NCI-H1930 (cell line): ENCODE measurements at regions not wholly inside any gene's neighbourhood (a gene's known extent, or its start where the extent isn't known, plus 50 kb on each side); places are given as distances from the start of the nearest gene placed in this dataset.

Source experiments
- DNase-seq, 2 experiments: peaks; one replicate each; lab custom pipeline; 2025; lab: John Stamatoyannopoulos, UW

DNA sequence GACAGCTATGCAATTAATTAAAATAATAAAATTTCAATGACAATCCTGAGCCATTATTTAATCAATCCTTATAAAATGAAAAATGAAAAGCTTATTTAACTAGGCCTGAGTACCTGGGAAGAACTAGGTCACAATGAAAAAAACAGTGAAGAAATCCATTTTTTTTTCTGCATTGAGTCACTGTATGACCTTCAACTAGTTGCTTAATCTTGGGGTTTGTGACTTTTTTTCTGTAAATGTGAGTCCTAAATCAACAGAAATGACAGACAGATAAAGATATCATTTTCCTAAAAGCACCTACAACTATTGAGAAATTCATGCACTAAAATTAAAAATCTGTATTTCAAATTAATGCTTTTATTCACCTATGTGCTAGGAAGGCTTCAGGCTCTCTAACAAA is 96.8 kb downstream of the TMEM26 start:
- no peak for DNase-seq

DNA sequence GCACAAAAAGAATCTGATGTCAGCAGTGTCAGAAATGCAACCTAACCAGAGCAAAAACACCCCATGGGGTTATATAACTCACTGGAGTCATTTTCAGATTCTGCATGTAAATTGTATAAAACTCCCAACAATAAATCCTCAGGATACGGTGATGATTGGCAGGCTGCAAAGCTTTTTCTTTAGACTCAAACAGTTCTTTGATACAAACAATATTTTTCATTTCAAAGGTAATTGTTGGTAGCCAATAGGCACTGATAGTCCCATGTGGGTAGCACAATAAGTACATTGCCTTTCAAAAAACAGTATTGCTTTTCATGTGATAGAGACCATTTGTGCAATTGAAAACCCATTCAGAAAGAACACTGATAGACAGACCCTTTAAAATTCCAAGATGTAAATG is 98.0 kb downstream of the TMEM26 start:
- no peak for DNase-seq

DNA sequence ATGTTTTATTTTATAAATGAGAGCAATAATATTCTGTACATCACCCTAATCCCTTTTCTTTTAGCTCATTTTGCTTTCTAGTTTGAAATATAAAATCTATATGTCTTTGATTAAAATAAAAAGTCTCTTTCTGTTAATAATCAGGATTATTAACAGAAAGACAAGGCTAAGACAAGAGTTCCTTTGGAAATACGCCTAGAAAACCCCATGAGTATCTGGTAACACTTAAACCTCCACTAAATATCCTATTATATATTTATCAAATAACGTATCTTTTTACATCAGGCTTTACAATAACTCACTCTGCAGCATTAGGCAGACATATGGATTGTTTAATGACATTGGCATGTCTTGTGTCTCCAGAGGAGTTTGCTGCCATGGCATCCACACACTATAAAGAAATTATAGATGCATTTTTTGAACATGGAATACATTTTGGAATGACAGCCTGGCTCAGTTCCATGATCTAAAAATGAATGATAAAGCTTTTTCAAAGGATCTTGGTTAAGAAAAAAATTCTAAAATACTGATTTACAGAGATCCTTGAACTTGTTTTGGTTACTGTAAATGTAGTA is 98.7 kb downstream of the TMEM26 start:
- no peak for DNase-seq

DNA sequence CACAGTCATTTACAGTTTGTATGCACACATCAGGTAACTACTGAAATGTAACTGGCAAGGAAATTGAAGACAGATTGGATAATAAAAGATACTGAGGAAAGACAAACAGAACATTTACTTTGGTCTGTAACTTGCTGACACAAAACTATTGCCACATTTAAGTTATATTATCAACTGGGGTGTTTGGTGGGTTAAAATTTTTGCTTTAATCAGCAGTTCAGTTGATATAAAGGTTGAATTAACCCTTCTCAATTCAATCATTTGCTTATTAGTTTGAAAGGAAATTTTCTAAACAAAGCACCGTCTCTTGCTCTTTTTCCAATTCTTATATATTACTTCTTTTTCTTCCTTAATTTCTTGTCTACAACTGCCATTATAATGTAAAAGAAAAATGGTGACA is 102.4 kb downstream of the TMEM26 start:
- no peak for DNase-seq

DNA sequence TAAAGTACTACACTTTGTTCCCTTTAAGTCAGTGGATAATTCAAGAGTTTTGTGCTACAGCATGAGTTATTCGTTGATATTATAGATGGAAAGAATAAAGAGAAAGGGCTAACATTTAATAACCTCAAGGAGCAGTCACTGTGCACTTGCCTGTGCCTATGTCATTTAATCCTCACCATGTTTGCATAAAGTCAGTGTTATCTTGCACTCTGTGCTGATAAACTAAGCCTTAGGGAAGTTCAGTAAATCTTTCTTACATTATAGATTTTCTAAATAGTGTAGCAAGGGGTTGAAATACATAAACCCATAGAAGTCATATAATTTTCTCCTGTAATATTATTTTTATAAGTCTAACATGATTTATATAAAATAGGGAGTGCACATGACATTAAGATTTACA is 103.1 kb downstream of the TMEM26 start:
- DNase-seq = no peak

DNA sequence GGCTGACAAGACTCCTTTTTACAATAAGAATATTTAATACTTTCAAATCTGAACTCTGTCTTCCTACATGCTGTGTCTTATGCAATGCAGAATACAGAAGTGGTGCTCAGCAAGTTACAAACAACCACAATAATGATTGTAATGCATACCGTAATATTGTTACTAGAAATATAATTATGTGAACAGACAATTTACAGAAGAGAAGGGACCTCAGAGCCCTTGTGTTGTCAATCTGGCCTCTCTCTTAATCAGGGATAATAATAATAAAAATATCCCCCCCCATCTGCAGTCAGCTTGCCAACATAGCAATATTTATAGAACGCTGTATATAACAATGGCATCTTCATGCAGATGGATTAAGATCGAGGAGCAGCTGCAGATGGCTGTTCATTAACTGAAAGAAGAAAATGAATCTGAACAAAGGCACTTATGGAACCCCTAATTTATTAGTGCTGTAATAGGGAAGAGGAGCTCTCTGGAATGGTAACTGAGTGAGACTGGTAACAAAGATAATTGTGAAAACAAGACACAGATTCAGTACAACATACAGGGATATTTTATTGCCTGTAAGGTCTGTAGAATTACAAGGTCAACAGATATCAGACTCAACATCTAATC is 106.3 kb downstream of the TMEM26 start:
- no peak for DNase-seq

DNA sequence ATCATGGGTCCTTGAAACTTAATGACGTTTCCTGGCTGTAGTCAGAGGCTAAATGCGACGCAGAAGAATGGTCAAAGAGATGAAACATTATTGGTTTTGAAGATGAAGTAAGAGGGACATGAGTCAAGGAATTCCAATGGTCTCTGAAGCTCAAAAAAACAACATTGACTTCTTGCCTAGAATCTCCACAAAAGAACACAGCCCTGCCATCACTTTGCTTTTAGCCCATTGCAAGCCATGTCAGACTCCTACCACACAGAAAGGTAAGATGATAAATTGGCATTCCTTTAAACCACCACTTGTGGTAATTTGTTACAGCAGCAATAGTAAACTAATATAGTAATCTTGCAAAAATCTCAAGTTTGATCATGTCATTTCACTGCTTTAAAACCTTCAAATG is 109.4 kb downstream of the TMEM26 start:
- DNase-seq = no peak

DNA sequence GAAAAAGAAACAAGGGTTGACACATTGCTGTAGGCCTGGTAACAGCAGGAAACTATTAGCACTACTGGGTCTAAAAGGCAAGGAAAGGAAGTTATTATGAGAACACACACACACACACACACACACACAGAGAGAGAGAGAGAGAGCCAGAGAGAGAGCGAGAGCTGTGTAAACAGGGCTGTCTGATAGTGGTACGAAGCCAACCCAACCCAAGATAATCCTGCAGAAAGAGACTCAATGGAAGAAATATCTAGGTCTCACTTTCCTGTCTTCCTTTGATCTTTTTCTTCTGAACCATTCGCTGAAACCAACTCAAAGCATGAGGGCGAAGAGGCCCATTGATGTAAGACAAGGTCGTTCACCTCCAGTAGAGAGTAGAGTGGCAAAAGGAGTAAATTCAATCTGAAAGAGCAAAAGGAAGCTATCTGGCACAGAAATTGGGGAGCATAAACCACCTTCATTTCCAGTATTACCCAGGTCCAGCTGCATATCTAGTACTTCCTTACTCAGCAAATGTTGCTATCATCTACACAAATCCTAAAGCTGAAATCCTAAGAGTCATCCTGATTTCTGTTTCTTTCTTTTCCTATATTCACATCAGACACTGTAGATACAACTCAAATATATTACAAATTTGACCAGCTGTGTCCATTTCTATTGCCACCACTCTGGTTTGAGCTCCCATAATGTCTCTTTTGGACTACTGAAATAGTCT is 110.2 kb downstream of the TMEM26 start:
- DNase-seq = no peak

DNA sequence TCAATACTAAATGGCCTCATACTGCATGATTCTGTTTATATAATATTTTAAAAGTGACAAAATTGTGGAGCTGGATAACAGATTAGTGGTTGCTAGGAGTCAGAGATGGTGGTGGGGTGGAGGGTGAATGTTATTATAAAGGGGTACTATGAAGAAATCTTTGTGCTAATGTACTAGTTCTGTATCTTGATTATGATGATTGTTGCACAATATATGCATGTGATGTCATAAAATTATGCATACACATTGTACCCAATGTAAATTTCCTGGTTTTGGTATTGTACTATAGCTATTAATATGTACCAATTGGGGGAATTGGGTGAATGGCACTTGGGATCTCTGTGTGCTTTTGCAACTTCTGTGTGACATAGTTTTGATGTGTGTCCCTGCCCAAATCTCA is 112.2 kb downstream of the TMEM26 start:
- no peak for DNase-seq

DNA sequence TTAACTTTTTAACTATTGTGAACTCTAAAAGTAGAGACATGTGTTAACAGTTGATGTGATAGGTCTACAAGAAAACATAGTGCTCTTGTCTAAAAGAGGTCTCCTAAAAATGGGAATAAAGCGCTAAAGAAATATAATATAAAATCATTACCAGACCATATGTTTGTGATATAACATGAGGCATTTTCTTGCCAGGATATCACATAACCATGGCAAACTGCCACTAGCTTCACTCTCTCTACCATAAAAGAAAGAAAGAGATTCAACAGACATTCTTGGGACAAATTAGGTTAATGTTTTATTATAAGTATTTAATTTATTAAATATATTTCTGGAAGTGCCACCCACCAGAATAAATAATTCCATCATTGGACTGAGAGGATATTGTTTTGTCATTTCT is 115.0 kb downstream of the TMEM26 start:
- no peak for DNase-seq

DNA sequence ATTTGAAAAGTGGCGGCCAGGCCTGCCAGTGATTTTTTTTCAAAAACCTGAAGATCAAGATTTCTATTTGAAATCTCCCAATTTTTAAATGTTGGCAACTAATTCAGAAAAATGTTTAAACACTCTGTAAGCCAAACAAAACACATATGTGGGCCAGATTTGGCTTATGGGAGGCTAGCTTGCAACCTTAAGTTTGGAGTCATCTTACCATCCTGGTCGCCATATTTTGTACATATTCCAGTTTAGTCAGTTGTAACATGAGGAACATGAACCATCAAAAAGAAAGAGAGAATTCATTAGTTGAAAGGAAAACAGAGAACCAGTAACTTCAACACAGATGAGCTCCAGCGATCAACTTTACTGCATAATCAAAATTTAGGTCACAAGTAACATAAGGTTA is 115.4 kb downstream of the TMEM26 start:
- DNase-seq = no peak

DNA sequence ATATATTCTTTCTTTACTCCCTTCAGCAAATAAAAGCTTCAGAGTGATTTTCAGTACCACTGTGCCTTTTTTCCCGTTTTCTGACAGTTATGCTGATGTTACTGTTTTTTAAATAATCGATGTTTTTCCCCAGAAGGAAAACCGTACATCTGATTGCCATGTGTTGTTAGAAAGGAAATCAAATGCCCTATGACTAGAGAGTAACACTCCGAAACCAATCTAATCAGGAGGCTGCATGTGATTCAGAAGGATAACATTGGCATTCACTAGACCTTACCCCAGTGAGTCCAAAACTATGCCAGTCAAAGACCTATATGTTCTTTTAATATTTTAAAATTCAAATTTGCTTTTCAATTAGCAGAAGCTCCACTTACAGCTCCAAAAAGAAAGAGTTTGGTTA is 116.3 kb downstream of the TMEM26 start:
- DNase-seq = no peak

DNA sequence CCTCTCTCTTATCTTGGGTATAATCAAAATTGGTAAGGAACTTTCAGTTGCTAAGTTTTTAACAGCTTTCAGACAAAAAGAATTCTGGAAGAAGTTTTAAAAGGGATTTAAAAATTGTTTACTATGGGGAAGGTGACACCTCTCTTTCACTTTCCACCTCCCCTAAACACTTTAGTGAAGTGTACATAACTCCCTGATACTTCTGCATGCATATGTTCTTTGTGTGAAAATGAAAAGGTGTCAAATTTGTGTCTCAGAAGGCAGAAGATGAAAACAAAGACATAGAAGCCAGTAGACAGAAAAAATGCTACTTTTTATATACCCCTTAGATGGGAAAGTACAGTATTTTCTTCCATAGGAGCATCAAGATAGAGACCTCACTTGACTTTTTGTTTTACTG is 117.8 kb downstream of the TMEM26 start:
- no peak for DNase-seq

DNA sequence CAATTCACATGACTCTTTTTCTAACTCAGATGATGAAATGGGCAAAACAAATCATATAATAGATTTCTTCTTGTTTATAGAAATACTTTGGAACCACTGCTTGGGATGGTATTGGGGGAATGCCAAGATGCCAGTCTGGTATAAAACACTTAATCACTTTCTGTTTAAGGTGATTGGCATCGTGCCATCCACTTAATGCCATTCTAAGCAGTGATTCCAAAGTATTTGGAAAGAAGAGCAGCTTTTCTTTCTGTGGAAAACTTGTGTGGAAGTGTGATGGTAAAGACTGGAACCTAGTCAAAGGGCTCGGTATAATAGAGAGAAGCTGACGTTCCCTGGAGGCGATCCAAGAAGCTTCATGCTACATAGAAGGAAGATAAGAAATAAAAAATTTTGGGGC is 120.6 kb downstream of the TMEM26 start:
- no peak for DNase-seq

DNA sequence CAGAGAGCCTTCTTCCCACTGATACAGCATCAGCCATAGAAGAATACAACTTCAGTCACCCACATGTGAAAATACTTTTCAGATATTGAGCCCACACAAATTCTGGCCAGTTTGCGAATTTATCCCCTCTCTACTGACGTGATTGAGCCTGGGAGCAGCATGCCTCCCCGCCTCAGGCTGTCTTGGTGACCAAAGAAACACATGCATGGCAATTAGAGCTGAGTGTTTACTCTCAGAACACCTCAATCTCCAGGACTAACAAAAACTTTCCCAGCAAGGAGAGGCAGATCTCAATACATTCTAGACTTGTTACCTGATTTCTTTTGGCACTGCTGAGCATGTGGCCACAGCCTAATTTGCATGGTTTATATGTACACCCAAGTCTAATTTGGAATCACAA is 122.5 kb downstream of the TMEM26 start:
- DNase-seq = no peak

DNA sequence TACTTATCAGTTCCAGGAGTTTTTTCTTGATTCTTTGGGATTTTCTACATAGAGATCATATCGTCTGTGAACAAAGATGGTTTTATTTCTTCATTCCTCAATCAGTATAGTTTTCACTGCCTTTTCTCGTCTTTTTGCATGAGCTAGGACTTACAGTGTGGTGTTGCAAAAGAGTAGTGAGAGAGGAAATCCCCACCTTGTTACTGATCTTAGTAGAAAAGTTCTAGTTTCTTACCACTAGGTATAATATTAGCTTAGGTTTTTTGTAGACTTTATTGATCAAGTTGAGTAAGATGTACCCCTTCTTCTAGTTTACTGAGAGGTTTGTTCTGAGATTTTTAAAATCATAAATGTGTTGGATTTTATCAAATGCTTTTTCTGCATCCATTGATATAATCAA is 123.3 kb downstream of the TMEM26 start:
- no peak for DNase-seq

DNA sequence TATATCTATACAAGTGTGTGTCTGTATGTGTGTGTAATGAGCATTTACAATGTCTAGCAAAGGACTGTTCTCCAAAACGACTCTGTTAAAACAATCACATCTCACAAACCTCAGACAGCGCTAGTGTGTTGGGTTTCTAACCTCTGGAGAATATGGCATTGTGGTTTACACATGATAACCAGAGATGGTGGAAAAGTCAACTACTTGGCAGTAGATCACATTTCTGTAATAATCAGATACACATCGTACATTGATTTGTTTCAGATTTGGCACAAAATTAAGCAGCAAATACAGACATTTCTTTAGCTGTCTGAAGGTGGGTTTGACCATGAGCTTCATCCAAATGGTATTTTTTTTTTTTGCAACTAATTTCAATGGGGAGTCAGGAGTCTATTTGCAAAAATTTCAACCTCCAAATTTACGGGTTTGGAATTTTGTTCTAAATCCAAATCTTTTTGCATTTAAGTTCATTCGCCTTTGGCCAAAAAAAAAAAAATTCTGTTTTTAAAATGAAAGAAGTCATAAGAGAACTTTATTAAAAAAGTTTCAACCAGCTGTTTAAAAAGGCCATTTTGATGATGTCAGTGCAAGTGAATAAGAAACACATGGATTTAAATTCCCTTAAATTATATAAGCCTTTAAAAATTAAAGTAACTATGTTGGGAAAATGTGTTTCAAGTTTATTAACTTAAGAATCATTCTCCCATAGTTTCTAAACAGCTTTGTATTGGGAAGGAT is 127.8 kb downstream of the TMEM26 start:
- no peak for DNase-seq

DNA sequence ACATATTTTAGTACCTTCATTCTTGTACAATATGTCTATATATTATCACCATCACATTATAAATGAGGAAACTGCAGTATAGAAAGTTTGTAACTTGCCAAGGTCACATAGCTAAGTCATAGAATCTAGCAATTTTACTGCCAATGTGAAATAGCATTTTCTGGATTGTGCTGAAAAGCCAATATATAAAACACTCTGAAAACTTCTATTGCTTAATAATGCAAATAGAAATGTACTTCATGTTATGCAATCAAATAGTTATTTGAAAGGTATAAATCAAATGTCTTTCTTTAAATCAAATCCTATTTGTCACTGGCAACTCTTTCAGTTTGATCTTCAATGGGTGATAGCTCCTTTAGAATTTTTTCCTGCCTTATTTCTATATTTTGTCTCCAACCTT is 129.5 kb downstream of the TMEM26 start:
- DNase-seq = no peak

DNA sequence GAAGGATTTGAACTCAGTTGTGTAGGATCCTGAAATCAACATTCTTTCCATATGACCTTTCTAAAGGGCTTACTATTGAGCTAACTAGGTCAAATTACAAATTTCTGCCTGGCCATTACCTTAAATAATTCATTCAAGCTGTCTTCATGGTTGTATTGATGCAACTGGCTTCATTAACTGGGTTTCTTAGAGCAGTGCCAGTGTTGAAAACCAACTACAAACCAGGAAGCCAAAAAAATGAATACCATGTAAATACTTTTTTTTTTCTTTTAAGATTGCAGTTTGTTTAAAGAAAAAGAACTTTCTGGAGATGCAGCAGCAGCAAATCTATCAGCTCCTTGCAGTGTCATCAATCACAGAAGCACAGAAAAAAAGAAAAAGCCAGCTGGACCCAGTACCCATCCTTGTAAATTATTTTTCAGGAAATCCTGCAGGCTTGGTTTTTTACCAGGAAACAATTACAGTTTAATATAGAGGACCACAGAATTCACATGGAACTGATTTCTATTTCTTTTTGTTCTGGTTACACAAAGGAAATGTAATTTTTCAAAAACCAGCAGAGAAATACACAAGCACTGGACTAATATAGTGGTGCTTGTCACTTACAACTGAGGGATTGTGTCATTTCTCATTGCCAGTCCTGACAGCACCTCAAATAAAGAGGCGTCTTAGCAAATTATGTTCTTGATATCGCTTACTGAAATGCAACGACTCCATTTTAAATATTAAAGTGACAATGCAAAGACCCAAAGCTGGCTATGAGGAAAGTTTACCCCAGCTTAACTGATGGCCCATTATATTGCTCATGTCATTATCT is 131.9 kb downstream of the TMEM26 start:
- no peak for DNase-seq

DNA sequence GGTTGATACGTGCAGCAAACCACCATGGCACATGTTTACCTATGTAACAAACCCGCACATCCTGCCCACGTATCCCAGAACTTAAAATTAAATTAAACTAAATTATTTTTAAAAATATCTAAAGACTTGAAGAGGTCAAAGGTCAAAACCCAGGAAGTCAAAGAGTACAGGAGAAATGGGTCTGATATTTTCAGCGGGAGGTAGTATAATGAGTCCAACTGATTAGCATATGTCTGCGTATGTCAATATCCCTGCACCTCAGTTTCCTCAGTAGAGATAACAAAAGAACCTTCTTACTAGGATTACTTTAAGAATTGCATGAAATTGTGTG is 133.0 kb downstream of the TMEM26 start:
- no peak for DNase-seq

DNA sequence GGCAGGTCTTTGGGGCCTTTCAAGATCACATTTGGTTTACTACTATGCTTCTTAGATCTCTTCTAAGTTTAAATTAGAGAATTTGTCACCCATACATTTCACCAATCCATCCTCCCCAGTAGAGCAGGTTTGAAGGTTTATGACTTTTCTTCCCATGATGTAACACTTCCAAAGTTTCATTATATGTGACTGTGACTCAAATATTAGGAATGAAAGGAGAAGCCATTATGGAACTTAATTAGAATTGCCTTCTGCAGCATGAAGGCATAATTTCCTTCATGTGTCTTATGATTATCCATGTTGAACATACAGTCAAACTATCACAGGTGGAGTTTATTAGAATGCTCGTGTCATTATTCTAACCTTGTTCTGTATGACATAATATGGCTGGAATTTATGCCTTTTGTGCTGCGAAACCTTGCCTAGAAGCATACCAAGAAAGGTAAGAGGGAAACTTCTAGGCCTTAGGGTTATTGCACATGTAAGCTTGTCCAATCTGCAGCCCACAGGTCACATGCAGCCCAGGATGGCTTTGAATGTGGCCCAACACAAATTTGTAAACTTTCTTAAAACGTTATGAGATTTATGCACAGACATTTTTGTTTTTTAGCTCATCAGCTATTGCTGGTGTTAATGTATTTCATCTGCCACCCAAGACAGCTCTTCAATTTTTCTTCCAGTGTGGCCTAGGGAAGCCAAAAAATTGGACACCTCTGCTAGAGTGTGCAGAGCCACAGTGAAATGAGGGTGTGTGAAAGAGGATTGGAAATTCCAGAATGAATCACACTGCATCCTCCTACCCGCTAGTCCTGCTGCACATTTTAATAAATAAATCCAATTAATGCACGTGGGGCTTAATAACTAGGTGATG is 133.6 kb downstream of the TMEM26 start:
- DNase-seq = no peak
